ENCODE measurements at regions not wholly inside any gene's neighbourhood (a gene's known extent, or its start where the extent isn't known, plus 50 kb on each side); places are given as distances from the start of the nearest gene placed in this dataset.
A peak's percentile ranks its signal among the peaks of the same experiment; 100 is the strongest.

GRCh38 chr14:83779266-83779665 lies 1750.7 kb upstream of the FLRT2 start:
- Histone ChIP-seq H3K27me3 (replicated peaks; ENCODE audit: control insufficient read depth, insufficient read depth, low read length) (no peaks in the 10 kb centered on the region), H3K9me3 (ENCODE audit: control insufficient read depth, low read length) (no peaks in the 10 kb centered on the region), H3K9ac (ENCODE audit: low read length) (no peak overlapping the region), H3K36me3 (ENCODE audit: control insufficient read depth, insufficient read depth, low read length, severe bottlenecking) (no peaks in the 10 kb centered on the region), H3K4me3 (ENCODE audit: low read length) (no peak overlapping the region), H3K4me1 (ENCODE audit: control insufficient read depth, insufficient read depth, low read length) (peaks cover 7% of the 10 kb centered on the region)
- DNase-seq (ENCODE audit: low read depth): peak; percentile 42

- Histone ChIP-seq H3K9ac (ENCODE audit: low read length) (no peak overlapping the region), H3K36me3 (ENCODE audit: control insufficient read depth, insufficient read depth, low read length, severe bottlenecking) (no peaks in the 10 kb centered on the region), H3K4me3 (ENCODE audit: low read length) (no peak overlapping the region), H3K4me1 (ENCODE audit: control insufficient read depth, insufficient read depth, low read length) (peaks cover 7% of the 10 kb centered on the region), H3K9me3 (ENCODE audit: control insufficient read depth, low read length) (no peaks in the 10 kb centered on the region), H3K27me3 (replicated peaks; ENCODE audit: control insufficient read depth, insufficient read depth, low read length) (no peaks in the 10 kb centered on the region)
- no peak for DNase-seq (ENCODE audit: low read depth)
These were observed 1749.6 kb upstream of the FLRT2 start for GRCh38 chr14:83780321-83780720.

GRCh38 chr14:83798421-83798820 lies 1731.5 kb upstream of the FLRT2 start:
- Histone ChIP-seq H3K4me1 (ENCODE audit: control insufficient read depth, insufficient read depth, low read length) (no peaks in the 10 kb centered on the region), H3K27me3 (replicated peaks; ENCODE audit: control insufficient read depth, insufficient read depth, low read length) (no peaks in the 10 kb centered on the region), H3K4me3 (ENCODE audit: low read length) (no peak overlapping the region), H3K36me3 (ENCODE audit: control insufficient read depth, insufficient read depth, low read length, severe bottlenecking) (no peaks in the 10 kb centered on the region), H3K9me3 (ENCODE audit: control insufficient read depth, low read length) (no peaks in the 10 kb centered on the region), H3K9ac (ENCODE audit: low read length) (no peak overlapping the region)
- DNase-seq (ENCODE audit: low read depth): no peak

- Histone ChIP-seq H3K4me3 (ENCODE audit: low read length) (no peak overlapping the region), H3K27me3 (replicated peaks; ENCODE audit: control insufficient read depth, insufficient read depth, low read length) (no peaks in the 10 kb centered on the region), H3K36me3 (ENCODE audit: control insufficient read depth, insufficient read depth, low read length, severe bottlenecking) (no peaks in the 10 kb centered on the region), H3K9me3 (ENCODE audit: control insufficient read depth, low read length) (no peaks in the 10 kb centered on the region), H3K4me1 (ENCODE audit: control insufficient read depth, insufficient read depth, low read length) (no peaks in the 10 kb centered on the region), H3K9ac (ENCODE audit: low read length) (no peak overlapping the region)
- no peak for DNase-seq (ENCODE audit: low read depth)
These were observed 1730.7 kb upstream of the FLRT2 start for GRCh38 chr14:83799233-83799632.

GRCh38 chr14:83814896-83815295 lies 1715.0 kb upstream of the FLRT2 start:
- no peak overlapping the region for H3K9ac ChIP-seq (ENCODE audit: low read length)
- no peaks in the 10 kb centered on the region for H3K9me3 ChIP-seq (ENCODE audit: control insufficient read depth, low read length)
- H3K27me3 ChIP-seq (replicated peaks; ENCODE audit: control insufficient read depth, insufficient read depth, low read length): no peaks in the 10 kb centered on the region
- no peak for DNase-seq (ENCODE audit: low read depth)
- H3K36me3 ChIP-seq (ENCODE audit: control insufficient read depth, insufficient read depth, low read length, severe bottlenecking): no peaks in the 10 kb centered on the region
- H3K4me1 ChIP-seq (ENCODE audit: control insufficient read depth, insufficient read depth, low read length): no peaks in the 10 kb centered on the region
- no peak overlapping the region for H3K4me3 ChIP-seq (ENCODE audit: low read length)

GRCh38 chr14:83816761-83817160 lies 1713.2 kb upstream of the FLRT2 start:
- H3K27me3 ChIP-seq (replicated peaks; ENCODE audit: control insufficient read depth, insufficient read depth, low read length): no peaks in the 10 kb centered on the region

GRCh38 chr14:83825843-83826242 lies 1704.1 kb upstream of the FLRT2 start:
- no peaks in the 10 kb centered on the region for H3K36me3 ChIP-seq (ENCODE audit: control insufficient read depth, insufficient read depth, low read length, severe bottlenecking)
- DNase-seq (ENCODE audit: low read depth): no peak
- no peak overlapping the region for H3K9ac ChIP-seq (ENCODE audit: low read length)
- H3K4me1 ChIP-seq (ENCODE audit: control insufficient read depth, insufficient read depth, low read length): peaks cover 14% of the 10 kb centered on the region
- H3K27me3 ChIP-seq (replicated peaks; ENCODE audit: control insufficient read depth, insufficient read depth, low read length): no peaks in the 10 kb centered on the region
- no peaks in the 10 kb centered on the region for H3K9me3 ChIP-seq (ENCODE audit: control insufficient read depth, low read length)
- no peak overlapping the region for H3K4me3 ChIP-seq (ENCODE audit: low read length)

More at GRCh38 chr14:83816761-83817160, 1713.2 kb upstream of the FLRT2 start:
- peak; percentile 84 for DNase-seq (ENCODE audit: low read depth)
- H3K36me3 ChIP-seq (ENCODE audit: control insufficient read depth, insufficient read depth, low read length, severe bottlenecking): no peaks in the 10 kb centered on the region
- no peak overlapping the region for H3K9ac ChIP-seq (ENCODE audit: low read length)
- no peak overlapping the region for H3K4me3 ChIP-seq (ENCODE audit: low read length)
- H3K4me1 ChIP-seq (ENCODE audit: control insufficient read depth, insufficient read depth, low read length): no peaks in the 10 kb centered on the region
- H3K9me3 ChIP-seq (ENCODE audit: control insufficient read depth, low read length): no peaks in the 10 kb centered on the region

- no peaks in the 10 kb centered on the region for H3K27me3 ChIP-seq (replicated peaks; ENCODE audit: control insufficient read depth, insufficient read depth, low read length)
- DNase-seq (ENCODE audit: low read depth): peak; percentile 17
- no peaks in the 10 kb centered on the region for H3K36me3 ChIP-seq (ENCODE audit: control insufficient read depth, insufficient read depth, low read length, severe bottlenecking)
These were observed 1703.1 kb upstream of the FLRT2 start for GRCh38 chr14:83826838-83827237.

GRCh38 chr14:83827383-83827782 lies 1702.6 kb upstream of the FLRT2 start:
- no peaks in the 10 kb centered on the region for H3K9me3 ChIP-seq (ENCODE audit: control insufficient read depth, low read length)
- H3K4me3 ChIP-seq (ENCODE audit: low read length): peak overlapping the region; percentile 72
- H3K9ac ChIP-seq (ENCODE audit: low read length): no peak overlapping the region
- no peak for DNase-seq (ENCODE audit: low read depth)
- peaks cover 14% of the 10 kb centered on the region for H3K4me1 ChIP-seq (ENCODE audit: control insufficient read depth, insufficient read depth, low read length)
- no peaks in the 10 kb centered on the region for H3K27me3 ChIP-seq (replicated peaks; ENCODE audit: control insufficient read depth, insufficient read depth, low read length)
- no peaks in the 10 kb centered on the region for H3K36me3 ChIP-seq (ENCODE audit: control insufficient read depth, insufficient read depth, low read length, severe bottlenecking)

More at GRCh38 chr14:83826838-83827237, 1703.1 kb upstream of the FLRT2 start:
- H3K4me1 ChIP-seq (ENCODE audit: control insufficient read depth, insufficient read depth, low read length): peaks cover 14% of the 10 kb centered on the region
- H3K9ac ChIP-seq (ENCODE audit: low read length): peak overlapping the region; percentile 28
- H3K4me3 ChIP-seq (ENCODE audit: low read length): peak overlapping the region; percentile 72
- H3K9me3 ChIP-seq (ENCODE audit: control insufficient read depth, low read length): no peaks in the 10 kb centered on the region

- Histone ChIP-seq H3K9ac (ENCODE audit: low read length) (no peak overlapping the region), H3K27me3 (replicated peaks; ENCODE audit: control insufficient read depth, insufficient read depth, low read length) (no peaks in the 10 kb centered on the region), H3K4me3 (ENCODE audit: low read length) (no peak overlapping the region), H3K4me1 (ENCODE audit: control insufficient read depth, insufficient read depth, low read length) (peaks cover 14% of the 10 kb centered on the region), H3K9me3 (ENCODE audit: control insufficient read depth, low read length) (no peaks in the 10 kb centered on the region), H3K36me3 (ENCODE audit: control insufficient read depth, insufficient read depth, low read length, severe bottlenecking) (no peaks in the 10 kb centered on the region)
- peak; percentile 44 for DNase-seq (ENCODE audit: low read depth)
These were observed 1701.5 kb upstream of the FLRT2 start for GRCh38 chr14:83828406-83828805.

GRCh38 chr14:83830316-83830715 lies 1699.6 kb upstream of the FLRT2 start:
- H3K9ac ChIP-seq (ENCODE audit: low read length): no peak overlapping the region
- no peaks in the 10 kb centered on the region for H3K9me3 ChIP-seq (ENCODE audit: control insufficient read depth, low read length)
- H3K4me3 ChIP-seq (ENCODE audit: low read length): no peak overlapping the region
- H3K36me3 ChIP-seq (ENCODE audit: control insufficient read depth, insufficient read depth, low read length, severe bottlenecking): no peaks in the 10 kb centered on the region
- DNase-seq (ENCODE audit: low read depth): no peak
- no peaks in the 10 kb centered on the region for H3K27me3 ChIP-seq (replicated peaks; ENCODE audit: control insufficient read depth, insufficient read depth, low read length)
- H3K4me1 ChIP-seq (ENCODE audit: control insufficient read depth, insufficient read depth, low read length): peaks cover 14% of the 10 kb centered on the region

- H3K4me1 ChIP-seq (ENCODE audit: control insufficient read depth, insufficient read depth, low read length): no peaks in the 10 kb centered on the region
- H3K36me3 ChIP-seq (ENCODE audit: control insufficient read depth, insufficient read depth, low read length, severe bottlenecking): no peaks in the 10 kb centered on the region
- DNase-seq (ENCODE audit: low read depth): peak; percentile 55
- H3K9me3 ChIP-seq (ENCODE audit: control insufficient read depth, low read length): no peaks in the 10 kb centered on the region
- H3K27me3 ChIP-seq (replicated peaks; ENCODE audit: control insufficient read depth, insufficient read depth, low read length): no peaks in the 10 kb centered on the region
- no peak overlapping the region for H3K9ac ChIP-seq (ENCODE audit: low read length)
- no peak overlapping the region for H3K4me3 ChIP-seq (ENCODE audit: low read length)
These were observed 1691.7 kb upstream of the FLRT2 start for GRCh38 chr14:83838226-83838625.

All from adipocyte (in vitro differentiated cells).